ENCODE measurements at regions not wholly inside any gene's neighbourhood (a gene's known extent, or its start where the extent isn't known, plus 50 kb on each side); places are given as distances from the start of the nearest gene placed in this dataset.

- TF ChIP-seq CBFB (CRISPR knock-in tag; IDR thresholded peaks at IDR 0.05) (no peak), IRF9 (CRISPR knock-in tag; IDR thresholded peaks at IDR 0.05; ENCODE audit: borderline replicate concordance) (no peak), ZNF253 (CRISPR knock-in tag; IDR thresholded peaks at IDR 0.05; ENCODE audit: borderline replicate concordance) (no peak), PPARG (CRISPR knock-in tag; conservative IDR thresholded peaks at IDR 0.05) (no peak), ZNF660 (CRISPR knock-in tag; IDR thresholded peaks at IDR 0.05; ENCODE audit: borderline replicate concordance, low read depth) (no peak), ZNF737 (CRISPR knock-in tag; IDR thresholded peaks at IDR 0.05; ENCODE audit: borderline replicate concordance) (no peak), SMYD3 (CRISPR knock-in tag; IDR thresholded peaks at IDR 0.05) (no peak)
- TF ChIP-seq, protein P1, sequence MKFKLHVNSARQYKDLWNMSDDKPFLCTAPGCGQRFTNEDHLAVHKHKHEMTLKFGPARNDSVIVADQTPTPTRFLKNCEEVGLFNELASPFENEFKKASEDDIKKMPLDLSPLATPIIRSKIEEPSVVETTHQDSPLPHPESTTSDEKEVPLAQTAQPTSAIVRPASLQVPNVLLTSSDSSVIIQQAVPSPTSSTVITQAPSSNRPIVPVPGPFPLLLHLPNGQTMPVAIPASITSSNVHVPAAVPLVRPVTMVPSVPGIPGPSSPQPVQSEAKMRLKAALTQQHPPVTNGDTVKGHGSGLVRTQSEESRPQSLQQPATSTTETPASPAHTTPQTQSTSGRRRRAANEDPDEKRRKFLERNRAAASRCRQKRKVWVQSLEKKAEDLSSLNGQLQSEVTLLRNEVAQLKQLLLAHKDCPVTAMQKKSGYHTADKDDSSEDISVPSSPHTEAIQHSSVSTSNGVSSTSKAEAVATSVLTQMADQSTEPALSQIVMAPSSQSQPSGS (CRISPR knock-in tag; IDR thresholded peaks at IDR 0.05), result no peak
Observed at GRCh38 chr5:167792514-167792913, 498.9 kb upstream of the WWC1 start (continued).

- Histone ChIP-seq H3K4me2 (ENCODE audit: low read depth, low read length) (no peak overlapping the region), H4K20me1 (ENCODE audit: insufficient read depth, low read length) (no peaks in the 10 kb centered on the region), H3K36me3 (replicated peaks in 1 of 2; ENCODE audit: control insufficient read depth in 1 of 2, insufficient read depth in 2 of 2, low read length in 2 of 2) (no peaks in the 10 kb centered on the region), H3K4me3 (replicated peaks in 1 of 3; ENCODE audit: insufficient read depth in 1 of 3, low read depth in 2 of 3, low read length in 3 of 3) (no peak overlapping the region), H3K27ac (ENCODE audit: extremely low read length, insufficient read depth, low read length) (no peak overlapping the region), H3K4me1 (ENCODE audit: insufficient read depth, low read length) (no peaks in the 10 kb centered on the region), H3K9me3 (ENCODE audit: low read length) (no peaks in the 10 kb centered on the region), H3K9ac (ENCODE audit: insufficient read depth, low read depth, low read length) (no peak overlapping the region), H3K27me3 (ENCODE audit: control insufficient read depth in 1 of 2, insufficient read depth in 2 of 2, low read length in 2 of 2) (no peaks in the 10 kb centered on the region; a peak in 1 of 5 replicates), H2AFZ (ENCODE audit: low read length) (no peak overlapping the region), H3K79me2 (ENCODE audit: insufficient read depth, low read length) (no peaks in the 10 kb centered on the region)
- no TSS peak for BruUV-seq (replicated peaks)
- TF ChIP-seq ZBTB1 (CRISPR knock-in tag; IDR thresholded peaks at IDR 0.05; ENCODE audit: borderline replicate concordance), result no peak
- no peak for TF ChIP-seq ZUFSP (CRISPR knock-in tag; IDR thresholded peaks at IDR 0.05; ENCODE audit: borderline replicate concordance)
- TF ChIP-seq ZNF552 (CRISPR knock-in tag; IDR thresholded peaks at IDR 0.05; ENCODE audit: borderline replicate concordance), result no peak
- no peak for TF ChIP-seq ZNF367 (CRISPR knock-in tag; IDR thresholded peaks at IDR 0.05; ENCODE audit: borderline replicate concordance)
- no peak for TF ChIP-seq SP4 (CRISPR knock-in tag; IDR thresholded peaks at IDR 0.05)
- TF ChIP-seq, protein P2, sequence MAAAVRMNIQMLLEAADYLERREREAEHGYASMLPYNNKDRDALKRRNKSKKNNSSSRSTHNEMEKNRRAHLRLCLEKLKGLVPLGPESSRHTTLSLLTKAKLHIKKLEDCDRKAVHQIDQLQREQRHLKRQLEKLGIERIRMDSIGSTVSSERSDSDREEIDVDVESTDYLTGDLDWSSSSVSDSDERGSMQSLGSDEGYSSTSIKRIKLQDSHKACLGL (CRISPR knock-in tag; IDR thresholded peaks at IDR 0.05), result no peak
- TF ChIP-seq TERF1 (CRISPR knock-in tag; IDR thresholded peaks at IDR 0.05), result no peak
- no peak for TF ChIP-seq ZNF329 (CRISPR knock-in tag; IDR thresholded peaks at IDR 0.05; ENCODE audit: low read depth)
- TF ChIP-seq POLR2A (IDR thresholded peaks at IDR 0.05; ENCODE audit: insufficient read depth in 1 of 2, low read depth in 2 of 2, low read length in 2 of 2), result no peak
- 0% methylated on average over 1 of the region's 1 CpG for WGBS (ENCODE audit: low lambda C conversion rate)
- no peak for FAIRE-seq
- CTCF ChIA-PET (ENCODE audit: low intra/inter-chr PET ratio, low total read pairs), result no interaction called here
- POLR2A ChIA-PET, result no interaction called here
- in situ Hi-C loops (cut with HindIII; ENCODE audit: extremely low pct_ligation_motif_present, low pct_unique_long_range_greater_than_20kb), result no loop called here
- no peak for DNase-seq (ENCODE audit: low spot score)
- no peak for ATAC-seq
- intact Hi-C loops (cut with micrococcal nuclease; ENCODE audit: unreplicated experiment), result no loop called here
Observed at GRCh38 chr5:167793700-167794099, 497.7 kb upstream of the WWC1 start.
